ENCODE measurements at regions not wholly inside any gene's neighbourhood (a gene's known extent, or its start where the extent isn't known, plus 50 kb on each side); places are given as distances from the start of the nearest gene placed in this dataset.

DNA sequence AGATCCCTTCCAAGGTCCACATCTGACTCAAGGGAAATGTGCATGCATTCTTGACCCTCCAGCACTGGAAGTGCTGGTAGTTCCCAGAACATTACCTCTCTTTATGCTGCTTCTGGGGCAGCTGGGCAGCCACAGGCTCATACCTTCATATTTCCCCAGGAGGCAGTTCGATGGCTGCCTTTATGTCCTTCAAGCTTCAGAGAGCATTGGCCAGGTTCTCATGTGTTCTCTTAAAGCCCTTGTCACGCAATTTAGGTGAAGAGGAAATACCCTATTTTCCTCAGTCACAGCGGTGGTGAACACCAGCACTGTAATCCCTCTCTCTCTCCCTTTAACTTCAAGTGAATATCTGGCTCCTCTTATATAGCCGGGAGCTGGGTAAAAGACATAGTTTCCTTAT is 134.3 kb downstream of the MID1IP1 start:
- Mint-ChIP-seq H3K4me3 (no peak overlapping the region), H3K27me3 (ENCODE audit: low read depth, poor library complexity) (no peaks in the 10 kb centered on the region), H3K4me1 (no peaks in the 10 kb centered on the region), H3K27ac (no peak overlapping the region), H3K36me3 (ENCODE audit: low read depth) (no peaks in the 10 kb centered on the region), H3K9me3 (peaks cover 5% of the 10 kb centered on the region)
- TF ChIP-seq, protein P1, sequence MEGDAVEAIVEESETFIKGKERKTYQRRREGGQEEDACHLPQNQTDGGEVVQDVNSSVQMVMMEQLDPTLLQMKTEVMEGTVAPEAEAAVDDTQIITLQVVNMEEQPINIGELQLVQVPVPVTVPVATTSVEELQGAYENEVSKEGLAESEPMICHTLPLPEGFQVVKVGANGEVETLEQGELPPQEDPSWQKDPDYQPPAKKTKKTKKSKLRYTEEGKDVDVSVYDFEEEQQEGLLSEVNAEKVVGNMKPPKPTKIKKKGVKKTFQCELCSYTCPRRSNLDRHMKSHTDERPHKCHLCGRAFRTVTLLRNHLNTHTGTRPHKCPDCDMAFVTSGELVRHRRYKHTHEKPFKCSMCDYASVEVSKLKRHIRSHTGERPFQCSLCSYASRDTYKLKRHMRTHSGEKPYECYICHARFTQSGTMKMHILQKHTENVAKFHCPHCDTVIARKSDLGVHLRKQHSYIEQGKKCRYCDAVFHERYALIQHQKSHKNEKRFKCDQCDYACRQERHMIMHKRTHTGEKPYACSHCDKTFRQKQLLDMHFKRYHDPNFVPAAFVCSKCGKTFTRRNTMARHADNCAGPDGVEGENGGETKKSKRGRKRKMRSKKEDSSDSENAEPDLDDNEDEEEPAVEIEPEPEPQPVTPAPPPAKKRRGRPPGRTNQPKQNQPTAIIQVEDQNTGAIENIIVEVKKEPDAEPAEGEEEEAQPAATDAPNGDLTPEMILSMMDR (IDR thresholded peaks at IDR 0.05) = no peak
- no peak for DNase-seq

DNA sequence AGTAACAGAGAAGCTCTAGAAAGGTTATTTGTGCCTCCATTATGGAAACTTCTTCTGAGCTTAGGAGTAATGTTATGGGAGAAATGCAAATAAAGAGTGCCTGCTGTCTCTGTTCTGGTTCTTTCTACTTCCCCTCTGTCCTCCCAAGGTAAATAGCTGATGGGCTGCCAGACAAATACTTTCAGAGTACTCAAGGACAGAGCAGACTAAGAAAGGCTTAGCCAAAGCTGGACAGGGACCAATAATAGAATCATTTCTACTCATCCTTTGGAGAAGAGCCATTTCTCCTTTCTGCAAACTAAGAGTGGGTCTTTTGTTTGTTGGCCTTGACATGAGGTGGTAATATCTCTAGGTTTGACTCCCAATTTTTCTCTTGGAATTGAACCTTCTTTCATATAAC is 136.1 kb downstream of the MID1IP1 start:
- Mint-ChIP-seq H3K27ac (no peak overlapping the region), H3K36me3 (ENCODE audit: low read depth) (no peaks in the 10 kb centered on the region), H3K9me3 (peaks cover 23% of the 10 kb centered on the region), H3K4me1 (no peaks in the 10 kb centered on the region), H3K4me3 (no peak overlapping the region), H3K27me3 (ENCODE audit: low read depth, poor library complexity) (no peaks in the 10 kb centered on the region)
- TF ChIP-seq, protein P1 (IDR thresholded peaks at IDR 0.05) = no peak
- DNase-seq = no peak

DNA sequence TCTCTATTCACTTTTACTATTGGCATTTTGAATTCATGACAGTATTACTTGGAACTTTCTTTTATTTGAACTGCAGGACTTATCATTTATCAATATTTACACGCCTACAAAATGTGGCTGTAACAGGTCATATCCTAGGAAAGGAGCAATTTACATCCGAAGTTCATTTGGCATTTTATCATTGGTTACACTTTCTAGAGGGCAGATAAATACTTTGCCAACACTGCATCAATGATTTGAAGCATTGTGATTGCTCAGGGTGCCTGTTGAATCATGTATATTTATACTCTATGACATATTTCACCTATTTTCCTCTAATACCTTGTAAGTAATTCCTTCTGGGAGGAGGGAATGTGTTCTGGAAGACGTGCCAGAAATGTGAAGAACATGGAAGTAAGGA is 136.7 kb downstream of the MID1IP1 start:
- no peak overlapping the region for H3K27ac Mint-ChIP-seq
- no peak overlapping the region for H3K4me3 Mint-ChIP-seq
- no peaks in the 10 kb centered on the region for H3K4me1 Mint-ChIP-seq
- H3K36me3 Mint-ChIP-seq (ENCODE audit: low read depth) = peaks cover 5% of the 10 kb centered on the region
- peaks cover 29% of the 10 kb centered on the region for H3K9me3 Mint-ChIP-seq
- TF ChIP-seq, protein P1 (IDR thresholded peaks at IDR 0.05) = no peak
- H3K27me3 Mint-ChIP-seq (ENCODE audit: low read depth, poor library complexity) = peaks cover 1% of the 10 kb centered on the region
- DNase-seq = no peak

DNA sequence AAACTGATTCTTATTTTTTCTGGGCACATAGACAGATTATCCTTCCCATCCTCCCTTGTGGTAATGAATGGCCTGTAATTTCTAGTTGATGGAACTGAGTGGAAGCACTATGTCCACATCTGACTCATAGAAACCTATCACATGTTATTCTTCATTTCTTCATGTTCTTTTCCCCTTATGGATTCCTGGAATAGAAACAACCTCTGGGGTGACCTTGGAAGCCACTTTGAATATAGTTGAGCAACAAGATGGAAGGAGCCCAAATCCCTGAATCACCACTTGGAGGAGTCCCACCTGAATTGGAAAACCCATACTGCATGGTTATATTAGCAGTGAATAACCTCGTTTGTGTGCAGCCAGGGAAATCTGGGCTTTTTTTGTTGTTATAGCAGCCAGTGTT is 137.8 kb downstream of the MID1IP1 start:
- no peaks in the 10 kb centered on the region for H3K4me1 Mint-ChIP-seq
- H3K4me3 Mint-ChIP-seq = no peak overlapping the region
- peaks cover 5% of the 10 kb centered on the region for H3K36me3 Mint-ChIP-seq (ENCODE audit: low read depth)
- peaks cover 38% of the 10 kb centered on the region for H3K9me3 Mint-ChIP-seq
- TF ChIP-seq, protein P1 (IDR thresholded peaks at IDR 0.05) = no peak
- no peak overlapping the region for H3K27ac Mint-ChIP-seq
- DNase-seq = no peak
- H3K27me3 Mint-ChIP-seq (ENCODE audit: low read depth, poor library complexity) = peaks cover 2% of the 10 kb centered on the region

DNA sequence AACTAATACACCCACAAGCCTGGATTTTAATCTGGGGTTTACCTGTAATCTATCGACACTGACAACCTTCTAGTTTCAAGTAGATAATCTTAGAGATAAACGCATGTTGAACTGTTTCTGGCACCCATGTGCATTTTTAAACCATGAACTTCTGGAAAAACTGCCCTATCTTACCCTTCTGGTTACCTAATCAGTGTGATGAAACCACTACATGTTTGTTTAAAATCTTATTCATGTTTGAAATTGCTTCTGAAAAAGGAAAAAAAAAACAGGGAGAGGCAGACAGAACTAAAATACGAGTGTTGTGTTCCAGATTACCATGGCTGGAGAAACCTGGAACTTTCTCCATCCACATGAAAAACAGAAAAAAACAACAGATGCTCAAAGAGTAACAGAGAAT is 139.3 kb downstream of the MID1IP1 start:
- Mint-ChIP-seq H3K27ac (no peak overlapping the region), H3K4me3 (no peak overlapping the region)

DNA sequence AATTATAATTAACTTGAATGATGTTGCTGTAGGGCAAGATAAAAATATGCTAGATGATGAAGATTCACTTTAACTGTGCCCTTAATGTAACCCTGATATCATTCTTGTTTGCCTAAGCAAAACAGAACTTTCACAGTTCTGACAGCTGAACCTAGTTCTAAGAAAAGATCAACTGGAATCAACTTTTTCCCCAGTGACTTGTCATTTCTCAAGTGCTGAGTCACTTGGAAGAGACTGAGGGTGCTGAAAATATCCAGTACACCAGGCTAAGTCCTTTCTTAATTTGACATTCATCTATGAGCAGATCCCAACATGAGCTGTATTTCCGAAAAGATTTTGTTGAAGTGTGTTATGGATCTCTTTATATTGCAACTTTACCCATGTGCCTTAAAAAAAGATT is 140.4 kb downstream of the MID1IP1 start:
- Mint-ChIP-seq H3K9me3 (peaks cover 64% of the 10 kb centered on the region), H3K4me3 (no peak overlapping the region), H3K4me1 (no peaks in the 10 kb centered on the region)

More for the DNA sequence above, 139.3 kb downstream of the MID1IP1 start:
- TF ChIP-seq, protein P1 (IDR thresholded peaks at IDR 0.05) = no peak
- H3K36me3 Mint-ChIP-seq (ENCODE audit: low read depth) = peaks cover 10% of the 10 kb centered on the region
- peaks cover 53% of the 10 kb centered on the region for H3K9me3 Mint-ChIP-seq
- peaks cover 2% of the 10 kb centered on the region for H3K27me3 Mint-ChIP-seq (ENCODE audit: low read depth, poor library complexity)
- H3K4me1 Mint-ChIP-seq = no peaks in the 10 kb centered on the region
- no peak for DNase-seq

More for the DNA sequence above, 140.4 kb downstream of the MID1IP1 start:
- TF ChIP-seq, protein P1 (IDR thresholded peaks at IDR 0.05) = no peak
- Mint-ChIP-seq H3K36me3 (ENCODE audit: low read depth) (peaks cover 10% of the 10 kb centered on the region), H3K27ac (no peak overlapping the region), H3K27me3 (ENCODE audit: low read depth, poor library complexity) (peaks cover 2% of the 10 kb centered on the region)
- DNase-seq = no peak

All from nephron progenitor cell (in vitro differentiated cells).